Body of pancreas (tissue), 4 donors: ENCODE measurements at regions not wholly inside any gene's neighbourhood (a gene's known extent, or its start where the extent isn't known, plus 50 kb on each side); places are given as distances from the start of the nearest gene placed in this dataset.
"Not testable (repeated sequence)": the region's sequence is repeated elsewhere in the genome, so short reads cannot be mapped to it uniquely, and the experiment has no call there.

Experiments
- POLR2A ChIP-seq, 3 donors: fragments of 450-650 bp; IDR thresholded peaks; one replicate each; pipeline ENCODE4 v1.6.1; 2016; ENCODE audit warnings: antibody characterized with exemption in 3 of 3, mild to moderate bottlenecking in 2 of 3
- TF ChIP-seq, protein P1 (sequence below), 7 experiments: fragments of 450-650 bp in 4 of 7; fragments of 200-600 bp in 3 of 7; sonication (generic) in 3 of 7; IDR thresholded peaks; one replicate each; pipeline ENCODE4 v1.5.1; 2016 to 2019; ENCODE audit warnings: antibody characterized with exemption in 7 of 7

DNA sequence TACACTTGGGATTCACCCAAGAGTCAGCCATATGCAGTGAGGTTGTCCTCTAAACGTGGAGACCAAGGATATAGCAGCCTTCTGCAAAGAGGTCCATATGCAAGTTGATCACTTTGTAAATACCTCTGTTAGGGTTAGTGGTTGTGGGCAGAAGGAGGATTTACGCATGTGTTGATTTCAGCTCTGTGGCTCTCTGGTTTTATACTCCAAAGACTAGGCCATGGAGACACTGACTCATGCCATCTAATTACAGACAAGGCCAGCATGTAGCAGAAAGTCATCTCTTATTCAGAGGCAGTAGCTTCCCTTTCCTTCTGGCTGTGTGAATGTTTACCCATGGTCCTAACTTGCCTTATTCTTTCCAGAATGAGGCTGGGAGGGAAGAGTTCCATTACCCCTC is 140.9 kb upstream of the GOLGA6L4 start:
- TF ChIP-seq, protein P1, sequence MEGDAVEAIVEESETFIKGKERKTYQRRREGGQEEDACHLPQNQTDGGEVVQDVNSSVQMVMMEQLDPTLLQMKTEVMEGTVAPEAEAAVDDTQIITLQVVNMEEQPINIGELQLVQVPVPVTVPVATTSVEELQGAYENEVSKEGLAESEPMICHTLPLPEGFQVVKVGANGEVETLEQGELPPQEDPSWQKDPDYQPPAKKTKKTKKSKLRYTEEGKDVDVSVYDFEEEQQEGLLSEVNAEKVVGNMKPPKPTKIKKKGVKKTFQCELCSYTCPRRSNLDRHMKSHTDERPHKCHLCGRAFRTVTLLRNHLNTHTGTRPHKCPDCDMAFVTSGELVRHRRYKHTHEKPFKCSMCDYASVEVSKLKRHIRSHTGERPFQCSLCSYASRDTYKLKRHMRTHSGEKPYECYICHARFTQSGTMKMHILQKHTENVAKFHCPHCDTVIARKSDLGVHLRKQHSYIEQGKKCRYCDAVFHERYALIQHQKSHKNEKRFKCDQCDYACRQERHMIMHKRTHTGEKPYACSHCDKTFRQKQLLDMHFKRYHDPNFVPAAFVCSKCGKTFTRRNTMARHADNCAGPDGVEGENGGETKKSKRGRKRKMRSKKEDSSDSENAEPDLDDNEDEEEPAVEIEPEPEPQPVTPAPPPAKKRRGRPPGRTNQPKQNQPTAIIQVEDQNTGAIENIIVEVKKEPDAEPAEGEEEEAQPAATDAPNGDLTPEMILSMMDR (IDR thresholded peaks at IDR 0.05): not testable (repeated sequence)
- TF ChIP-seq POLR2A (IDR thresholded peaks at IDR 0.05): not testable (repeated sequence)
